Esophagus muscularis mucosa (tissue), 3 donors: ENCODE measurements at regions not wholly inside any gene's neighbourhood (a gene's known extent, or its start where the extent isn't known, plus 50 kb on each side); places are given as distances from the start of the nearest gene placed in this dataset.

Experiments
- POLR2A ChIP-seq: fragments of 450-650 bp; IDR thresholded peaks from one replicate; pipeline ENCODE4 v1.6.1; 2017; ENCODE audit warnings: antibody characterized with exemption, moderate library complexity, mild to moderate bottlenecking, low read depth
- POLR2AphosphoS5 ChIP-seq, 2 donors: sonication (generic); formaldehyde crosslinking; IDR thresholded peaks; one replicate each; pipeline ENCODE4 v1.6.1; 2017; ENCODE audit warnings: antibody characterized with exemption in 2 of 2
- TF ChIP-seq, protein P1 (sequence below), 3 experiments: fragments of 200-600 bp in 2 of 3; fragments of 450-650 bp in 1 of 3; sonication (generic) in 2 of 3; IDR thresholded peaks; one replicate each; pipeline ENCODE4 v1.5.1; 2017 to 2019; ENCODE audit warnings: antibody characterized with exemption in 3 of 3, mild to moderate bottlenecking in 2 of 3, moderate library complexity in 1 of 3

- TF ChIP-seq, protein P1, sequence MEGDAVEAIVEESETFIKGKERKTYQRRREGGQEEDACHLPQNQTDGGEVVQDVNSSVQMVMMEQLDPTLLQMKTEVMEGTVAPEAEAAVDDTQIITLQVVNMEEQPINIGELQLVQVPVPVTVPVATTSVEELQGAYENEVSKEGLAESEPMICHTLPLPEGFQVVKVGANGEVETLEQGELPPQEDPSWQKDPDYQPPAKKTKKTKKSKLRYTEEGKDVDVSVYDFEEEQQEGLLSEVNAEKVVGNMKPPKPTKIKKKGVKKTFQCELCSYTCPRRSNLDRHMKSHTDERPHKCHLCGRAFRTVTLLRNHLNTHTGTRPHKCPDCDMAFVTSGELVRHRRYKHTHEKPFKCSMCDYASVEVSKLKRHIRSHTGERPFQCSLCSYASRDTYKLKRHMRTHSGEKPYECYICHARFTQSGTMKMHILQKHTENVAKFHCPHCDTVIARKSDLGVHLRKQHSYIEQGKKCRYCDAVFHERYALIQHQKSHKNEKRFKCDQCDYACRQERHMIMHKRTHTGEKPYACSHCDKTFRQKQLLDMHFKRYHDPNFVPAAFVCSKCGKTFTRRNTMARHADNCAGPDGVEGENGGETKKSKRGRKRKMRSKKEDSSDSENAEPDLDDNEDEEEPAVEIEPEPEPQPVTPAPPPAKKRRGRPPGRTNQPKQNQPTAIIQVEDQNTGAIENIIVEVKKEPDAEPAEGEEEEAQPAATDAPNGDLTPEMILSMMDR (IDR thresholded peaks at IDR 0.05) = no peak
- TF ChIP-seq POLR2A (no peak), POLR2AphosphoS5 (IDR thresholded peaks at IDR 0.05) (no peak)
These were observed 576.2 kb upstream of the CT83 start for GRCh38 chrX:117038918-117039440.
